Forelimb muscle (tissue), 1 donor: ENCODE measurements at regions not wholly inside any gene's neighbourhood (a gene's known extent, or its start where the extent isn't known, plus 50 kb on each side); places are given as distances from the start of the nearest gene placed in this dataset.
"Not testable (repeated sequence)": the region's sequence is repeated elsewhere in the genome, so short reads cannot be mapped to it uniquely, and the experiment has no call there.

Experiments used
- DNase-seq: peaks from one replicate; pipeline ENCODE4 v3.0.0-alpha.2; 2013; ENCODE audit warnings: low read depth

GRCh38 chr15:62907275-62907674, 135.3 kb upstream of the TPM1 start:
- no peak for DNase-seq

GRCh38 chr15:62908341-62908740, 134.2 kb upstream of the TPM1 start:
- not testable (repeated sequence) for DNase-seq

GRCh38 chr15:62909257-62909656, 133.3 kb upstream of the TPM1 start:
- no peak for DNase-seq

GRCh38 chr15:62912282-62912681, 130.3 kb upstream of the TPM1 start:
- DNase-seq = no peak

GRCh38 chr15:62912808-62913207, 129.7 kb upstream of the TPM1 start:
- DNase-seq = no peak

- no peak for DNase-seq
Measured at GRCh38 chr15:62913246-62913645, 129.3 kb upstream of the TPM1 start.

- no peak for DNase-seq
Measured at GRCh38 chr15:62914461-62915079, 128.0 kb upstream of the TPM1 start.

GRCh38 chr15:62920682-62921502, 121.7 kb upstream of the TPM1 start:
- no peak for DNase-seq

- no peak for DNase-seq
Measured at GRCh38 chr15:62922514-62922913, 120.0 kb upstream of the TPM1 start.

GRCh38 chr15:62925875-62926274, 116.7 kb upstream of the TPM1 start:
- DNase-seq = no peak

GRCh38 chr15:62927196-62927595, 115.4 kb upstream of the TPM1 start:
- DNase-seq = no peak

GRCh38 chr15:62927836-62928235, 114.7 kb upstream of the TPM1 start:
- DNase-seq = no peak

GRCh38 chr15:62928242-62928999, 114.1 kb upstream of the TPM1 start:
- no peak for DNase-seq

GRCh38 chr15:62929000-62929357, 113.6 kb upstream of the TPM1 start:
- DNase-seq = no peak

- DNase-seq = no peak
Measured at GRCh38 chr15:62931650-62932049, 110.9 kb upstream of the TPM1 start.

GRCh38 chr15:62932436-62932835, 110.1 kb upstream of the TPM1 start:
- DNase-seq = no peak

GRCh38 chr15:62933386-62933785, 109.2 kb upstream of the TPM1 start:
- no peak for DNase-seq

- no peak for DNase-seq
Measured at GRCh38 chr15:62934236-62934971, 108.1 kb upstream of the TPM1 start.

- no peak for DNase-seq
Measured at GRCh38 chr15:62935300-62936081, 107.1 kb upstream of the TPM1 start.

GRCh38 chr15:62938825-62939224, 103.7 kb upstream of the TPM1 start:
- DNase-seq = no peak

GRCh38 chr15:62940093-62940754, 102.3 kb upstream of the TPM1 start:
- no peak for DNase-seq
